Common myeloid progenitor, CD34-positive (primary cell): ENCODE measurements at regions not wholly inside any gene's neighbourhood (a gene's known extent, or its start where the extent isn't known, plus 50 kb on each side); places are given as distances from the start of the nearest gene placed in this dataset.
A peak's percentile ranks its signal among the peaks of the same experiment; 100 is the strongest.
"Not testable (repeated sequence)": the region's sequence is repeated elsewhere in the genome, so short reads cannot be mapped to it uniquely, and the experiment has no call there.

Experiments used
- CTCF ChIA-PET: fragments of 350-600 bp; sonication (Branson Sonifier 250); formaldehyde crosslinking; loops from one replicate; lab custom pipeline; 2021; ENCODE audit warnings: antibody characterized with exemption; lab: Charles Lee
- POLR2A ChIA-PET: fragments of 350-600 bp; sonication (Branson Sonifier 250); formaldehyde crosslinking; loops from one replicate; lab custom pipeline; 2021; ENCODE audit warnings: antibody characterized with exemption; lab: Charles Lee
- DNase-seq, 3 donors: peaks; one replicate each; pipeline versions ENCODE4 v3.0.0 to v3.0.0-alpha.2; 2013
- H3K27ac ChIP-seq, 2 experiments: 1 replicate in 1 of 2; 2 replicates in 1 of 2; pipeline ENCODE4 v1.7.0; 2013; ENCODE audit warnings: inconsistent platforms in 2 of 2, low read length in 2 of 2, mild to moderate bottlenecking in 2 of 2, low read depth in 1 of 2, moderate library complexity in 1 of 2; ENCODE audit not compliant: severe bottlenecking in 2 of 2, insufficient read depth in 1 of 2, poor library complexity in 1 of 2
- H3K27me3 ChIP-seq, 5 experiments: replicated peaks in 2 of 5; 1 replicate in 3 of 5; 2 replicates in 2 of 5; pipeline versions ENCODE4 v1.6.1 to v1.7.0; 2013; ENCODE audit warnings: low read length in 4 of 5, mild to moderate bottlenecking in 2 of 5, moderate library complexity in 2 of 5, inconsistent platforms in 1 of 5; ENCODE audit not compliant: insufficient read depth in 5 of 5, control insufficient read depth in 4 of 5
- H3K36me3 ChIP-seq, 4 experiments: 1 replicate in 2 of 4; 2 replicates in 2 of 4; pipeline versions ENCODE4 v1.6.1 to v1.7.0; 2013; ENCODE audit warnings: low read length in 3 of 4, control low read depth in 1 of 4, mild to moderate bottlenecking in 1 of 4; ENCODE audit not compliant: control insufficient read depth in 4 of 4, insufficient read depth in 4 of 4
- H3K4me1 ChIP-seq, 4 experiments: 1 replicate in 3 of 4; 2 replicates in 1 of 4; pipeline versions ENCODE4 v1.6.1 to v1.7.1; 2013; ENCODE audit warnings: low read length in 3 of 4, mild to moderate bottlenecking in 3 of 4, control low read depth in 1 of 4, inconsistent platforms in 1 of 4, moderate library complexity in 1 of 4; ENCODE audit not compliant: control insufficient read depth in 4 of 4, insufficient read depth in 4 of 4; ENCODE audit errors: control extremely low read depth in 1 of 4
- H3K4me3 ChIP-seq, 7 experiments: 1 replicate in 4 of 7; 2 replicates in 3 of 7; pipeline versions ENCODE4 v1.5.1 to v1.7.0; 2013; ENCODE audit warnings: mild to moderate bottlenecking in 7 of 7, low read length in 6 of 7, moderate library complexity in 6 of 7, inconsistent platforms in 2 of 7, low read depth in 2 of 7, control low read depth in 1 of 7; ENCODE audit not compliant: insufficient read depth in 4 of 7, control insufficient read depth in 1 of 7; ENCODE audit errors: extremely low read depth in 1 of 7
- H3K9me3 ChIP-seq, 5 experiments: 1 replicate in 4 of 5; 2 replicates in 1 of 5; pipeline versions ENCODE4 v1.6.1 to v1.7.1; 2013; ENCODE audit warnings: low read length in 4 of 5, mild to moderate bottlenecking in 2 of 5, inconsistent platforms in 1 of 5, low read depth in 1 of 5, moderate library complexity in 1 of 5; ENCODE audit not compliant: control insufficient read depth in 4 of 5, insufficient read depth in 2 of 5; ENCODE audit errors: control extremely low read depth in 1 of 5
- WGBS: methylation state at CpG from one replicate; pipeline ENCODE4 v1.1.5; 2013; ENCODE audit not compliant: insufficient coverage; 5-methylcytosine and 5-hydroxymethylcytosine counted together

DNA sequence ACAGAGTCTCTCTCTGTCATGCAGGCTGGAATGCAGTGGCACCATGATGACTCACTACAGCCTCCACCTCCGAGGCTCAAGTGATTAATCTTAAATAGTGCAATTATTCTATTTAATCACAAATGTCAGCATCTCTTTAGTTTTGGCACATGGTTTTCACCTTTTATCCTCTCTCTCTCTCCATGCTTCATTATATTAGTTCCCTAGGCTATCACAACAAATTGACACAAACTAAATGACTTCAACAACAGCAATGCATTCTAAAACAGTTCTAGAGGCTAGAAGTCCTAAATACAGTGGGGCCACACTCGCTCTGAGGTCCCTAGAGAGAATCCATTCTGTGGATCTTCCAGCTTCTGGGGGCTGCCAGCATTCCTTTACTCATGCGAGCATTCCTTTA, 178.2 kb upstream of the ZNG1F start:
- H3K27me3 ChIP-seq, H3K9me3 ChIP-seq, CTCF ChIA-PET, H3K36me3 ChIP-seq, H3K27ac ChIP-seq, H3K4me3 ChIP-seq, POLR2A ChIA-PET, DNase-seq, H3K4me1 ChIP-seq: not testable (repeated sequence)
- WGBS, result no CpG with 5 or more reads among the region's 3 CpGs

GRCh38 chr9:41361790-41362189, 172.7 kb upstream of the ZNG1F start:
- WGBS, result no CpG with 5 or more reads among the region's 1 CpG
- H3K36me3 ChIP-seq, H3K27ac ChIP-seq, DNase-seq, CTCF ChIA-PET, H3K27me3 ChIP-seq, POLR2A ChIA-PET, H3K9me3 ChIP-seq, H3K4me1 ChIP-seq, H3K4me3 ChIP-seq: not testable (repeated sequence)

GRCh38 chr9:41359116-41359515, 170.0 kb upstream of the ZNG1F start:
- peak overlapping the region; percentile 67 to 84 (median 74) for H3K4me3 ChIP-seq
- H3K27me3 ChIP-seq, H3K4me1 ChIP-seq, CTCF ChIA-PET, POLR2A ChIA-PET, H3K9me3 ChIP-seq, H3K36me3 ChIP-seq: not testable (repeated sequence)
- peak overlapping the region in 1 of 2 experiments; percentile 70 for H3K27ac ChIP-seq
- DNase-seq, result peak; percentile 34 to 78 (median 42)
- no CpG with 5 or more reads among the region's 27 CpGs for WGBS

- peak; percentile 57 to 76 (median 59) for DNase-seq
- H3K9me3 ChIP-seq, H3K36me3 ChIP-seq, CTCF ChIA-PET, H3K4me1 ChIP-seq, H3K27me3 ChIP-seq, POLR2A ChIA-PET: not testable (repeated sequence)
- Histone ChIP-seq H3K27ac (peak overlapping the region in 1 of 2 experiments; percentile 70), H3K4me3 (peak overlapping the region; percentile 67 to 84 (median 74))
- 0% methylated on average over 2 of the region's 40 CpGs for WGBS
Measured at GRCh38 chr9:41358682-41359081, 169.6 kb upstream of the ZNG1F start.

DNA sequence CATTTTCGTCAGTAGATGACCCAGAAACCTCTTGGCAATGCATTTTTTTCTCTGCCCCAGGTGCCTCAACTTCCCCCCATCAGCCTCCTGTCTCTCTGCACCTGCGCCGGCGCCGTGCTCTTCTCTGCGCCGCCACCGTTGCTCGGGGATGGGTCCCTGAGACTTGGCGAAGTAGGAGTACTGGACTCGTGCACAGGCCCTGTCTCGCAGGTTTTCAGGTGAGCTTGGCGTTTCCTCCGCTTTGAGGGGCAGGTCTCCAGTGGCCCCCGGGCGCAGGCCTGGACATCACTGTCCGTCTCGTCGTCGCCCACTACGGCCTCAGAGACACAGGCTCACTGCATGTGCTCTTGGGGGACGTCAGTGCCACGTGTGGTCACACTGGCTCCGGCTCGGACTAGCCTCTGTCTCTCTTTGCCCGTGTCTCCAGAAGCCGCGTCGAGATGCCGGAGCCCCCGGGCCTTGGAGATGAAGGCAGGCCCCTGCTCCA, 168.8 kb upstream of the ZNG1F start:
- H3K36me3 ChIP-seq, CTCF ChIA-PET, H3K27ac ChIP-seq, H3K4me1 ChIP-seq, H3K27me3 ChIP-seq, DNase-seq, H3K9me3 ChIP-seq, POLR2A ChIA-PET: not testable (repeated sequence)
- H3K4me3 ChIP-seq, result peak overlapping the region in 3 of 7 experiments; percentile 25 to 84 (median 74)
- 87% methylated on average over 12 of the region's 31 CpGs for WGBS

DNA sequence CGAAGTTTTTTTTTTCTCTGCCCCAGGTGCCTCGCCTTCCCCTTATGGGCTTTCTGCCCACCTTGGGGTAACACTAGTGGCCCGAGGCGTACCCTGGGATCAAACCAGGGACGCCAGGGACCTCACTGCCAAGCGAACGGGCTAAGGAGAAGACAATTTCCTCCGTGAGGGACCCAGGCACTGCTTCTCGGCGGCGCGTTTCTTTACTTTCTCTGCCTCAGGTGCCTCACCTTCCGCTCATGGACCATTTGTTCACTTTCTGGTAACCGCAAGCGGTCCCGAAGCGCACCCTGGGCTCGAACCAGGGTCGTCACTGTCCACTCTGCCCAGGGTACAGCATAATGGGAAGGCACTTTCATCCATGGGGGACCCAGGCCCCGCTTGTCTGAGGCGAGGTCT, 168.2 kb upstream of the ZNG1F start:
- H3K27ac ChIP-seq, H3K27me3 ChIP-seq, CTCF ChIA-PET, H3K4me1 ChIP-seq, H3K4me3 ChIP-seq, POLR2A ChIA-PET, DNase-seq, H3K36me3 ChIP-seq, H3K9me3 ChIP-seq: not testable (repeated sequence)
- 96% methylated on average over 10 of the region's 21 CpGs for WGBS

GRCh38 chr9:41356588-41357349, 167.7 kb upstream of the ZNG1F start:
- H3K27me3 ChIP-seq, POLR2A ChIA-PET, H3K4me1 ChIP-seq, H3K36me3 ChIP-seq, H3K9me3 ChIP-seq, H3K27ac ChIP-seq, CTCF ChIA-PET: not testable (repeated sequence)
- H3K4me3 ChIP-seq, result peak overlapping the region in 2 of 7 experiments; percentile 2 to 28
- DNase-seq, result peak; percentile 78 to 86 (median 84)
- 39% methylated on average over 3 of the region's 42 CpGs for WGBS
